HPDE6-E6E7 (cell line): ENCODE measurements at regions not wholly inside any gene's neighbourhood (a gene's known extent, or its start where the extent isn't known, plus 50 kb on each side); places are given as distances from the start of the nearest gene placed in this dataset.
"Not testable (repeated sequence)": the region's sequence is repeated elsewhere in the genome, so short reads cannot be mapped to it uniquely, and the experiment has no call there.

ENCODE experiments used
- DNase-seq: peaks from one replicate; pipeline ENCODE4 v3.0.0; 2011; ENCODE audit warnings: missing footprints; ENCODE audit errors: extremely low spot score

- DNase-seq: no peak
Observed at GRCh38 chr2:106257830-106258229, 63.7 kb upstream of the UXS1 start.

GRCh38 chr2:106257135-106257534 lies 63.0 kb upstream of the UXS1 start:
- DNase-seq: no peak

GRCh38 chr2:106249157-106249828 lies 55.2 kb upstream of the UXS1 start:
- not testable (repeated sequence) for DNase-seq

- DNase-seq: not testable (repeated sequence)
Observed at GRCh38 chr2:106248548-106249151, 54.5 kb upstream of the UXS1 start.
